ENCODE measurements at regions not wholly inside any gene's neighbourhood (a gene's known extent, or its start where the extent isn't known, plus 50 kb on each side); places are given as distances from the start of the nearest gene placed in this dataset.

DNA sequence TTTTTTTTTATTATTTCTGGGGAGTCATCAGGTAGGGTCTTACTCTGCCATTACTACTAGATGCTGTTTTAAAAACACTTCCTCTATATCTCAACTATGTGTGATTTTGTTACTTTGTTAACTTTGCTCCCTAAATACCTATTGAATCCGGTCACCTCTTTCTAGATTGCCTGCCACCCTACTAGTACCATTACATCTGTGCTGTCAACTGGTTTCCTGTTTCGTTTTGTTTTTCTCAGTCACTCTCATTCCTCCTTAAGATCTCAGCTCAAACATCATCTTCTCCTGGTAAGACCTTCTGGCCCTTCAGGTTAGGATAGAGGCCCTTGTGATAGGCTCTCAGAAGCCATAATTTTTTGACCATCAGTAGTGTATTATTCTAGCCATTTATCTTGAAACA, 324.2 kb upstream of the ATP10B start:
- Histone ChIP-seq H3K4me1 (ENCODE audit: control insufficient read depth, insufficient read depth, low read length, poor library complexity, severe bottlenecking) (no peaks in the 10 kb centered on the region), H3K9me3 (ENCODE audit: control insufficient read depth, low read length) (no peaks in the 10 kb centered on the region), H3K27ac (ENCODE audit: low read depth, low read length, severe bottlenecking) (no peak overlapping the region), H3K36me3 (ENCODE audit: control insufficient read depth, insufficient read depth, low read length) (no peaks in the 10 kb centered on the region), H3K4me3 (ENCODE audit: extremely low read depth, insufficient read depth, low read length, poor library complexity, severe bottlenecking) (no peak overlapping the region)
- 83 to 100% methylated on average over 1 of the region's 2 CpGs for WGBS, 2 experiments (ENCODE audit: insufficient coverage in 2 of 2)

DNA sequence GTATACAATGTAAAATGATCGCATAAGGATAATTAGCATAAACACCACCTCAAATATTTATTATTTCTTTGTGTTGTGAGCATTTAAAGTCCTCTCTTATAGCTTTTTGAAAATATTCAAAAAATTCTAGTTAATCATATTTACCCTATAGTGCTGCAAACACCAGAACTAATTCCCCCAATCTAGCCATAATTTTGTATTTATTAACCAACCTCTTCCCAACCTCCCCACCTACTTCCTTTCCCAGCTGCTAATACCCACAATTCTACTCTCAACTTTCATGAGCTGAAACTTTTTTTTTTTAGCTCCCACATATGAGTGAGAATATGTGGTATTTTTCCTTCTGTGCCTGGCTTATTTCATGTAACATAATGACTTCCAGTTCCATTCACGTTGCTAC, 317.8 kb upstream of the ATP10B start:
- H3K27ac ChIP-seq (ENCODE audit: low read depth, low read length, severe bottlenecking), result no peak overlapping the region
- H3K4me3 ChIP-seq (ENCODE audit: extremely low read depth, insufficient read depth, low read length, poor library complexity, severe bottlenecking), result no peak overlapping the region
- H3K9me3 ChIP-seq (ENCODE audit: control insufficient read depth, low read length), result no peaks in the 10 kb centered on the region
- H3K36me3 ChIP-seq (ENCODE audit: control insufficient read depth, insufficient read depth, low read length), result no peaks in the 10 kb centered on the region
- no peaks in the 10 kb centered on the region for H3K4me1 ChIP-seq (ENCODE audit: control insufficient read depth, insufficient read depth, low read length, poor library complexity, severe bottlenecking)
- no CpG with 5 or more reads among the region's 2 CpGs for WGBS, 2 experiments (ENCODE audit: insufficient coverage in 2 of 2)

DNA sequence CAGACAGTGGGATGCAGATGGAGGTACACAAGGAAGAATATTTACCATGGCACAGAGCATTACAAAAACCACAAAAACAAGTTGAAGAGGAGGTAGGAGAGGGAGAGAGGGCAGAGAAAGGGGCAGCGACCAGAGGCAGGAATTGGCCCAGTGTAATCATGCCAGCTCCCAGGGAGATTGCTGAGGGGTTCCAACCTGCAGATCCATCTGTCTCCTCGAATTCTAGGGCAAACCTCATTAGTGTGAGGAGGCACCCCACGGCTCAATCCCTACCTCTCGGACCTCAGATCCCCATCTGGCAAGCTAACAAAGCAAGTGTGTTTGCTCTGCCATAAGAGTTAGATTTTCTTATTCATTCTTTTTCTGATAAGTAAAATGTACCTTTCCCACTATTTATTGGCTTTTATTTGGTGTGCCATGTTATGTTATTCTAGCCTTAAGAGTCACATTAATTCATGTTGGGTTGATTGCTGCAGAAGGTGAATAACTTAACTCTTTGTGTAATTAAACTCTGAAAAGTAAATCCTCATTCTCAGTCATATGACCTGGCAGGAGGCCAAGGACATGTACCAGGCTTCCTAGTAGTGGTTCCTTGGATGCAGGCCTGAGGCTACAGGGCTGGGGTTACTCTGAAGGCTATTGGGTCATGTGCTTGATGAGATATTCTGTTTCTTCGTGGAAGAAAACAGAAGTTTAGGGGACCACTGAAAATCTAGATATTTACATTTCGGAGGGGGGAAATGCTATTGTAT, 315.2 kb upstream of the ATP10B start:
- no peaks in the 10 kb centered on the region for H3K36me3 ChIP-seq (ENCODE audit: control insufficient read depth, insufficient read depth, low read length)
- WGBS, 2 experiments (ENCODE audit: insufficient coverage in 2 of 2), result 80 to 82% methylated on average over 3 of the region's 6 CpGs
- no peak overlapping the region for H3K4me3 ChIP-seq (ENCODE audit: extremely low read depth, insufficient read depth, low read length, poor library complexity, severe bottlenecking)
- no peaks in the 10 kb centered on the region for H3K4me1 ChIP-seq (ENCODE audit: control insufficient read depth, insufficient read depth, low read length, poor library complexity, severe bottlenecking)
- H3K27ac ChIP-seq (ENCODE audit: low read depth, low read length, severe bottlenecking), result no peak overlapping the region
- no peaks in the 10 kb centered on the region for H3K9me3 ChIP-seq (ENCODE audit: control insufficient read depth, low read length)

DNA sequence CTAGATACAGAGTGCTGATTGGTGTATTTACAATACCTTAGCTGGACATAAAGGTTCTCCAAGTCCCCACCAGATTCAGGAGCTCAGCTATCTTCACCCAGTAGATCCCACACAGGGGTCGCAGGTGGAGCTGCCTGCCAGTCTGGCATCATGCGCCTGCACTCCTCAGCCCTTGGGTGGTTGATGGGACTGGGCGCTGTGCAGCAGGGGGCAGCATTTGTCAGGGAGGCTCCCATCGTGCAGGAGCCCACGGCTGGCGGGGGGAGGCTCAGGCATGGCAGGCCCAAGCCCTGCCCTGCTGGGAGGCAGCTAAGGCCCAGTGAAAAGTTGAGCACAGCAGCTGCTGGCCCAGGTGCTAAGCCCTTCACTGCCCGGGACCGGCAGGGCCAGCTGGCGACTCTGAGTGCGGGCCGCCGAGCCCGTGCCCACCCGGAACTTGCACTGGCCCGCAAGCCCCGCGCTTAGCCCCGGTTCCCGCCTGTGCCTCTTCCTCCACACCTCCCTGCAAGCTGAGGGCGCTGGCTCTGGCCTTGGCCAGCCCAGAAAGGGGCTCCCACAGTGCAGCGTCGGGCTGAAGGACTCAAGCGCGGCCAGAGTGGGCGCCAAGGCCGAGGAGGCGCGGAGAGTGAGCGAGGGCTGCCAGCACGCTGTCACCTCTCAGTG, 314.1 kb upstream of the ATP10B start:
- Histone ChIP-seq H3K4me1 (ENCODE audit: control insufficient read depth, insufficient read depth, low read length, poor library complexity, severe bottlenecking) (no peaks in the 10 kb centered on the region), H3K27ac (ENCODE audit: low read depth, low read length, severe bottlenecking) (no peak overlapping the region), H3K36me3 (ENCODE audit: control insufficient read depth, insufficient read depth, low read length) (no peaks in the 10 kb centered on the region), H3K9me3 (ENCODE audit: control insufficient read depth, low read length) (no peaks in the 10 kb centered on the region), H3K4me3 (ENCODE audit: extremely low read depth, insufficient read depth, low read length, poor library complexity, severe bottlenecking) (no peak overlapping the region)
- WGBS, 2 experiments (ENCODE audit: insufficient coverage in 2 of 2), result 94 to 95% methylated on average over 15 to 22 of the region's 30 CpGs

DNA sequence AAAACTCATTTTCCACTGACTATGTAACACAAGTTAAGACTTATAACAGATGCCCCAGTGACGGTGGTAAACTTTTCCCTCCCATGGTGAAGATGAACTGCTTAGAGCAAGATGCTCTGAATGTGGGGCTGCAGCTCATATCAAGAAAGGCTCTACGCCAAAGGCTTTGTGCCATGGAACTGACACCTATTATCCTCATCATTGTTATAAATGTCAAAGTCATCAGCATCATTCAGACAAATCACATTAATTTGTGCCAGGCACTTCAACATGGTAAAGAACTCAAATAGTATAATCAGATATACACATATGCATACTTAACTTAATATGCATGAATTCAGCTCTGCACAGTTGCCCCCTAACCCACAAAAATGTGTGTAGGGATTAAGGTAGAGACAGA, 305.9 kb upstream of the ATP10B start:
- Histone ChIP-seq H3K36me3 (ENCODE audit: control insufficient read depth, insufficient read depth, low read length) (no peaks in the 10 kb centered on the region), H3K9me3 (ENCODE audit: control insufficient read depth, low read length) (no peaks in the 10 kb centered on the region), H3K4me1 (ENCODE audit: control insufficient read depth, insufficient read depth, low read length, poor library complexity, severe bottlenecking) (no peaks in the 10 kb centered on the region), H3K27ac (ENCODE audit: low read depth, low read length, severe bottlenecking) (no peak overlapping the region), H3K4me3 (ENCODE audit: extremely low read depth, insufficient read depth, low read length, poor library complexity, severe bottlenecking) (no peak overlapping the region)
- WGBS, 2 experiments (ENCODE audit: insufficient coverage in 2 of 2), result 100% methylated on average over 1 to 2 of the region's 2 CpGs

DNA sequence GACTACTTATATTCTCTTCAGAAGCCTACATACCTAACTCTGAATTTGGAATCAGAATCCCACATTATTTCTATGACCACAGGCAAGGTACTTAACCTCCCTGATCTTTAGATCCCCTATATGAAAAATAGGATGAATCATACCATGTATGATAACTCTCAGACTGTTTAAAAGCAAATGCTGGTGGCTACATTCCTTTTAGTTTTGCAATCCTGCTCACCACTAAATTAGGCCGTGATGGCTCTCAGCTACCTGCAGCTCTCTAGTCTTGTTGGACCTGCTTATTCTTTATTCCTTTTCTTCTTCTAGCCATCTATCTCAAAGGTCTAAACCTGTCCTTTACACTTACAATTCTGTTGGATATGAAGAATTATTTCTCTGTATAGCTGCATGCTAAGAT, 303.4 kb upstream of the ATP10B start:
- Histone ChIP-seq H3K4me3 (ENCODE audit: extremely low read depth, insufficient read depth, low read length, poor library complexity, severe bottlenecking) (no peak overlapping the region), H3K36me3 (ENCODE audit: control insufficient read depth, insufficient read depth, low read length) (no peaks in the 10 kb centered on the region), H3K27ac (ENCODE audit: low read depth, low read length, severe bottlenecking) (no peak overlapping the region), H3K9me3 (ENCODE audit: control insufficient read depth, low read length) (no peaks in the 10 kb centered on the region), H3K4me1 (ENCODE audit: control insufficient read depth, insufficient read depth, low read length, poor library complexity, severe bottlenecking) (no peaks in the 10 kb centered on the region)
- WGBS, 2 experiments (ENCODE audit: insufficient coverage in 2 of 2), result 100% methylated on average over 1 of the region's 1 CpG; no CpG with 5 or more reads in 1 of the 2 experiments

DNA sequence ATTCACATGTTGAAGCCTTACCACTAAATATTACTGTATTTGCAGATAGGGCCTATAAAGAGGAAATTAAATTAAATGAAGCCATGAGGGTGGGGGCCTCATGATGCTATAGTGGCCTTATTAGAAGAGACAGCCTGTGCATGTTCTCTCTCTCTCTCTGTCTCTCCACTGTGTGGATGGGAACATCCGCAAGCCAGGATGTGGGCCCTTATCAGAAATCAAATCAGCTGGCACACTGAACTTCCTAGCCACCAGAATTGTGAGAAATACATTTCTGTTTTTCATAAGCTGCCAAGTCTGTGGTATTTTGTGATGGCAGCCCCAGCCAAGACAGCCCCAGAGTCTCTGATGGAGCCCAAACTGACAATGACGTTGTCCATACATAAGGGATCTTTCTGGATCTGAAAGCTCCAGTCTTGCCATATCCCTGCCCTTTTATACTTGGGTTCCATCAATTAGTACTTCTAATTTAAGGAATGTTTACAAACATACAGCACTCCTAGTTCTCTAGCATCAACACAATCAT, 300.5 kb upstream of the ATP10B start:
- Histone ChIP-seq H3K4me3 (ENCODE audit: extremely low read depth, insufficient read depth, low read length, poor library complexity, severe bottlenecking) (no peak overlapping the region), H3K9me3 (ENCODE audit: control insufficient read depth, low read length) (no peaks in the 10 kb centered on the region), H3K4me1 (ENCODE audit: control insufficient read depth, insufficient read depth, low read length, poor library complexity, severe bottlenecking) (no peaks in the 10 kb centered on the region), H3K27ac (ENCODE audit: low read depth, low read length, severe bottlenecking) (no peak overlapping the region), H3K36me3 (ENCODE audit: control insufficient read depth, insufficient read depth, low read length) (no peaks in the 10 kb centered on the region)
- 100% methylated on average over 2 of the region's 2 CpGs; no CpG with 5 or more reads in 1 of the 2 experiments for WGBS, 2 experiments (ENCODE audit: insufficient coverage in 2 of 2)

DNA sequence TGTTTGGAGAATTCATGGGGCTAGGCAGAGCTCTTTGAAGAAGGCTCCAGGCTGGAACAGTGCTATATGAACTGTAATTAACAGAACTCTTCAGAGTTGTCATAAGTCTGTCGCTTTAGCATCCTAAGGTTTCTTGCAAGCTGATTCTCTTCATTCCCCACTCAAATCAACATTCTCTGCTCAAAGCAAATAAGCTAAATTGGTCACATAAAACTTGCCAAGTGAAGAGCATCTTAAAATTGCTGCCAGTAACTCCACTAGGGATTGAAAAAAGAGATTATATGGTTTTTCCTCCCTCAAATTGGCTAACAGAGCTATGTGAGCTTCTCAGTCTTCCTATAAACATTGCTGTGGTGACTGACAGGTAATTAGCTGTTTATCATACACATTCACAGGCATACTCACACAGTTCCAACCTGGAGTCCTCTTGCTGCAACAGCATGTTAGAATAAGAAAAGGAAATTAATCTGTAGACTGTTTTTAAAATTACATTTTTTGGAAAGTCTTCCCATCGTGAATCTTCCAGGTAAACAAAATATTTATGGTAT, 298.5 kb upstream of the ATP10B start:
- WGBS, 2 experiments (ENCODE audit: insufficient coverage in 2 of 2), result 86% methylated on average over 1 of the region's 2 CpGs; no CpG with 5 or more reads in 1 of the 2 experiments
- Histone ChIP-seq H3K9me3 (ENCODE audit: control insufficient read depth, low read length) (no peaks in the 10 kb centered on the region), H3K4me3 (ENCODE audit: extremely low read depth, insufficient read depth, low read length, poor library complexity, severe bottlenecking) (no peak overlapping the region), H3K4me1 (ENCODE audit: control insufficient read depth, insufficient read depth, low read length, poor library complexity, severe bottlenecking) (no peaks in the 10 kb centered on the region), H3K27ac (ENCODE audit: low read depth, low read length, severe bottlenecking) (no peak overlapping the region), H3K36me3 (ENCODE audit: control insufficient read depth, insufficient read depth, low read length) (no peaks in the 10 kb centered on the region)

DNA sequence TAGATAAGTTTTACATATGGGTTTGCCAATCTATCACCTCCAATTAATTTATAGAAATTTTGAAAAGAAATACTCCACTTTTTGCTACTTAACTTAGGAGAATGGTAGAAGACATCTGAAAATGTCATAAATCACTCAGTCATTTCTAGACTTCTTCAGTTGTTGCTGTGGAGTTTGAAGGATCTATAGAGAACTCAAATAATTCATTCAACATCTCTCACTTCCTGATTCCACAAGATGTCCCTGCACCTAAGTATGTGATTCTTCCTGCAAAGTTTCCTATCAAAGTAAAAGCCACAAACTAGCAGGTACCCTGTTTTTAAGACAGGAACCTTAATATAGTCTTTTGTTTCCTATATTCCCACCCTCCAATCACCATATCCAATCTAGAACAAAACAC, 297.1 kb upstream of the ATP10B start:
- Histone ChIP-seq H3K4me3 (ENCODE audit: extremely low read depth, insufficient read depth, low read length, poor library complexity, severe bottlenecking) (no peak overlapping the region), H3K27ac (ENCODE audit: low read depth, low read length, severe bottlenecking) (no peak overlapping the region), H3K36me3 (ENCODE audit: control insufficient read depth, insufficient read depth, low read length) (no peaks in the 10 kb centered on the region), H3K9me3 (ENCODE audit: control insufficient read depth, low read length) (no peaks in the 10 kb centered on the region), H3K4me1 (ENCODE audit: control insufficient read depth, insufficient read depth, low read length, poor library complexity, severe bottlenecking) (no peaks in the 10 kb centered on the region)

DNA sequence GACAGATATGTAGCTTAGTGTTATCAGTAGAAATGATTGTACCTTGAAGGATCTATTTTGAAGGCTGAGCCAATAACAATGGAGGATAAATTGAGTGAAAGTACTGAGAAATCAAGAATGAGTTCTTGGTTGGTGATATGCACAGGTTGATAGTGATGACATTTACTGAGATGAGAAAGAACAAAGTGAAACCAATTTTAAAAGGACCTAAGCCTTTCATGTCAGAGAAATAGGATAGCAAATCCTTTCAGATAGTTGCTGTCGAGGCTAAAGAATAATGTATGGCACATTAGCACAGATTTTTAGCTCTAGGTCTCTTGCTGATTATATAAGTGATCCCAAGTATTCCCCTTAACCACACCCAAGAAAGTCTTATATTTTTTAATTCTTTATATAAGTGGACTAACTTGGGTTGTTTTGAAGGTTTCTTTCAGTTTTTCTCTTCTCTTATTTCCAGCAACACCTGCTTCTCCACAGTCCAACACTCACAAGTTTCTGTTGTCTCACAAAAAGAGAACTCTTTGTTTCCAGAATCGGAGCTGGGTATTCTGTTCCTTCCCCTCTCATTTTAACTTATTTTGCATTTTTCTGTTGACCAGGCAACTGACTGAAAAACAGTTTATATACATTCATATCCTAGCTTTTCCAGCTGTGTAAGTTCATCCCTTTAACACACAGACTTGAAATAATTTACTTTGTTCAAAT, 286.9 kb upstream of the ATP10B start:
- 82 to 100% methylated on average over 1 of the region's 2 CpGs for WGBS, 2 experiments (ENCODE audit: insufficient coverage in 2 of 2)
- H3K9me3 ChIP-seq (ENCODE audit: control insufficient read depth, low read length), result no peaks in the 10 kb centered on the region

More for the DNA sequence above, 286.9 kb upstream of the ATP10B start:
- Histone ChIP-seq H3K4me1 (ENCODE audit: control insufficient read depth, insufficient read depth, low read length, poor library complexity, severe bottlenecking) (no peaks in the 10 kb centered on the region), H3K27ac (ENCODE audit: low read depth, low read length, severe bottlenecking) (no peak overlapping the region), H3K36me3 (ENCODE audit: control insufficient read depth, insufficient read depth, low read length) (no peaks in the 10 kb centered on the region), H3K4me3 (ENCODE audit: extremely low read depth, insufficient read depth, low read length, poor library complexity, severe bottlenecking) (no peak overlapping the region)

All from mesodermal cell (in vitro differentiated cells).